GM23248 (cell line): ENCODE measurements at regions not wholly inside any gene's neighbourhood (a gene's known extent, or its start where the extent isn't known, plus 50 kb on each side); places are given as distances from the start of the nearest gene placed in this dataset.

Source experiments
- DNase-seq: peaks from one replicate; pipeline ENCODE4 v3.0.0-alpha.2; 2015
- H2AFZ ChIP-seq: fragments of 200-600 bp; sonication (generic); 2 replicates; pipeline ENCODE4 v1.6.1; 2016; ENCODE audit warnings: antibody characterized with exemption
- H3F3A ChIP-seq: fragments of 200-600 bp; sonication (generic); 2 replicates; pipeline ENCODE4 v1.6.1; 2016; ENCODE audit warnings: mild to moderate bottlenecking, antibody characterized with exemption, mixed run types; ENCODE audit not compliant: insufficient read depth
- H3K27ac ChIP-seq: fragments of 200-600 bp; sonication (generic); 2 replicates; pipeline ENCODE4 v1.5.1; 2016; ENCODE audit warnings: mild to moderate bottlenecking
- H3K27me3 ChIP-seq: fragments of 200-600 bp; sonication (generic); replicated peaks from 2 replicates; pipeline ENCODE4 v1.6.1; 2016; ENCODE audit warnings: mild to moderate bottlenecking; ENCODE audit not compliant: insufficient read depth
- H3K36me3 ChIP-seq: fragments of 200-600 bp; sonication (generic); 2 replicates; pipeline ENCODE4 v1.6.1; 2016; ENCODE audit warnings: low read depth, mild to moderate bottlenecking
- H3K4me1 ChIP-seq: fragments of 200-600 bp; sonication (generic); 2 replicates; pipeline ENCODE4 v1.6.1; 2016; ENCODE audit warnings: mild to moderate bottlenecking; ENCODE audit not compliant: insufficient read depth
- H3K4me2 ChIP-seq: fragments of 200-600 bp; sonication (generic); one replicate; pipeline ENCODE4 v1.6.1; 2016; ENCODE audit warnings: mild to moderate bottlenecking; ENCODE audit not compliant: unreplicated experiment
- H3K4me3 ChIP-seq: fragments of 200-600 bp; sonication (generic); 2 replicates; pipeline ENCODE4 v1.5.1; 2016; ENCODE audit warnings: mild to moderate bottlenecking
- H3K79me2 ChIP-seq: fragments of 200-600 bp; sonication (generic); 2 replicates; pipeline ENCODE4 v1.6.1; 2016; ENCODE audit warnings: mild to moderate bottlenecking; ENCODE audit not compliant: insufficient read depth
- H3K9ac ChIP-seq: fragments of 200-600 bp; sonication (generic); 2 replicates; pipeline ENCODE4 v1.6.1; 2016; ENCODE audit warnings: mild to moderate bottlenecking
- H3K9me2 ChIP-seq: fragments of 200-600 bp; sonication (generic); 2 replicates; pipeline ENCODE4 v1.6.1; 2016; ENCODE audit warnings: mixed run types, mild to moderate bottlenecking, moderate library complexity; ENCODE audit not compliant: insufficient read depth
- H3K9me3 ChIP-seq: fragments of 200-600 bp; sonication (generic); one replicate; pipeline ENCODE4 v1.6.1; 2017; ENCODE audit warnings: low read depth
- H4K20me1 ChIP-seq: fragments of 200-600 bp; sonication (generic); 2 replicates; pipeline ENCODE4 v1.6.0; 2016; ENCODE audit not compliant: insufficient read depth
- EZH2 ChIP-seq: fragments of 200-600 bp; sonication (generic); IDR thresholded peaks from 2 replicates; pipeline ENCODE4 v1.6.1; 2018; ENCODE audit warnings: antibody characterized with exemption, mild to moderate bottlenecking; ENCODE audit not compliant: insufficient read depth, poor library complexity, severe bottlenecking
- EZH2phosphoT487 ChIP-seq: fragments of 200-600 bp; sonication (generic); IDR thresholded peaks from 2 replicates; pipeline ENCODE4 v1.6.1; 2018; ENCODE audit warnings: antibody characterized with exemption, moderate library complexity, mild to moderate bottlenecking, low read depth; ENCODE audit not compliant: insufficient read depth
- WGBS, 2 experiments: methylation state at CpG; one replicate each; pipeline ENCODE4 v1.1.6; 2015 to 2017; ENCODE audit warnings: low lambda C conversion rate in 2 of 2, low coverage in 1 of 2; ENCODE audit errors: missing lambda C conversion rate in 2 of 2; 5-methylcytosine and 5-hydroxymethylcytosine counted together
- in situ Hi-C: fragments of 300-500 bp; cut with MboI; formaldehyde crosslinking; loops from 2 replicates; pipeline ENCODE4 v1.15.0; 2020

- no peaks in the 10 kb centered on the region for H3F3A ChIP-seq
- H4K20me1 ChIP-seq, result no peaks in the 10 kb centered on the region
- no peaks in the 10 kb centered on the region for H3K9me3 ChIP-seq
- H3K27me3 ChIP-seq, result no peaks in the 10 kb centered on the region
- no peak overlapping the region for H3K4me2 ChIP-seq
- H3K9ac ChIP-seq, result no peak overlapping the region
- no peaks in the 10 kb centered on the region for H3K79me2 ChIP-seq
- H3K27ac ChIP-seq, result no peak overlapping the region
- TF ChIP-seq EZH2phosphoT487 (no peak), EZH2 (no peak)
- no peak overlapping the region for H3K4me3 ChIP-seq
- no peak for DNase-seq
- no peaks in the 10 kb centered on the region for H3K9me2 ChIP-seq
- in situ Hi-C loops, result no loop called here
- no peaks in the 10 kb centered on the region for H3K4me1 ChIP-seq
- 46 to 52% methylated on average over 3 of the region's 3 CpGs for WGBS, 2 experiments
- H3K36me3 ChIP-seq, result no peaks in the 10 kb centered on the region
- H2AFZ ChIP-seq, result no peak overlapping the region
Observed at GRCh38 chr17:12537436-12537835, 128.3 kb upstream of the MYOCD start.

- no peaks in the 10 kb centered on the region for H3K9me2 ChIP-seq
- H3K27ac ChIP-seq, result no peak overlapping the region
- no peak overlapping the region for H2AFZ ChIP-seq
- H3K36me3 ChIP-seq, result no peaks in the 10 kb centered on the region
- no peaks in the 10 kb centered on the region for H3K9me3 ChIP-seq
- no peaks in the 10 kb centered on the region for H3K4me1 ChIP-seq
- H3K4me3 ChIP-seq, result no peak overlapping the region
- H3K4me2 ChIP-seq, result no peak overlapping the region
- no peak overlapping the region for H3K9ac ChIP-seq
- DNase-seq, result no peak
- H3K27me3 ChIP-seq, result no peaks in the 10 kb centered on the region
- no peaks in the 10 kb centered on the region for H3F3A ChIP-seq
- no peaks in the 10 kb centered on the region for H4K20me1 ChIP-seq
- TF ChIP-seq EZH2, result no peak
- no peak for TF ChIP-seq EZH2phosphoT487
- whole genome bisulfite sequencing, 2 experiments, result 42 to 49% methylated on average over 2 of the region's 2 CpGs
- no peaks in the 10 kb centered on the region for H3K79me2 ChIP-seq
- in situ Hi-C loops, result no loop called here
Observed at GRCh38 chr17:12538003-12538402, 127.7 kb upstream of the MYOCD start.

GRCh38 chr17:12545877-12546513 lies 119.7 kb upstream of the MYOCD start:
- Histone ChIP-seq H3K4me2 (no peak overlapping the region), H3K9ac (no peak overlapping the region), H3K27ac (no peak overlapping the region), H2AFZ (no peak overlapping the region), H3K4me1 (no peaks in the 10 kb centered on the region), H3K36me3 (no peaks in the 10 kb centered on the region), H3F3A (no peaks in the 10 kb centered on the region), H3K9me2 (no peaks in the 10 kb centered on the region), H3K79me2 (no peaks in the 10 kb centered on the region), H3K27me3 (no peaks in the 10 kb centered on the region), H3K4me3 (no peak overlapping the region), H4K20me1 (no peaks in the 10 kb centered on the region), H3K9me3 (no peaks in the 10 kb centered on the region)
- peak; percentile 72 for DNase-seq
- in situ Hi-C loops, result no loop called here
- 17 to 19% methylated on average over 9 of the region's 9 CpGs for WGBS, 2 experiments
- no peak for TF ChIP-seq EZH2
- no peak for TF ChIP-seq EZH2phosphoT487

GRCh38 chr17:12546983-12547382 lies 118.7 kb upstream of the MYOCD start:
- no peaks in the 10 kb centered on the region for H4K20me1 ChIP-seq
- no peaks in the 10 kb centered on the region for H3K4me1 ChIP-seq
- no peak overlapping the region for H2AFZ ChIP-seq
- no peaks in the 10 kb centered on the region for H3K9me3 ChIP-seq
- no peaks in the 10 kb centered on the region for H3F3A ChIP-seq
- H3K27me3 ChIP-seq, result no peaks in the 10 kb centered on the region
- in situ Hi-C loops, result no loop called here
- no peak for TF ChIP-seq EZH2
- no peak overlapping the region for H3K9ac ChIP-seq
- H3K4me2 ChIP-seq, result no peak overlapping the region
- no peaks in the 10 kb centered on the region for H3K79me2 ChIP-seq
- H3K9me2 ChIP-seq, result no peaks in the 10 kb centered on the region
- no peak overlapping the region for H3K27ac ChIP-seq
- WGBS, 2 experiments, result 37 to 51% methylated on average over 2 of the region's 2 CpGs
- no peak for DNase-seq
- no peaks in the 10 kb centered on the region for H3K36me3 ChIP-seq
- H3K4me3 ChIP-seq, result no peak overlapping the region

- Histone ChIP-seq H3K36me3 (no peaks in the 10 kb centered on the region), H3K79me2 (no peaks in the 10 kb centered on the region), H3K4me1 (no peaks in the 10 kb centered on the region), H3K27me3 (no peaks in the 10 kb centered on the region), H3F3A (no peaks in the 10 kb centered on the region), H3K4me3 (no peak overlapping the region), H3K9ac (no peak overlapping the region), H3K9me3 (no peaks in the 10 kb centered on the region), H3K27ac (no peak overlapping the region), H3K4me2 (no peak overlapping the region), H4K20me1 (no peaks in the 10 kb centered on the region), H3K9me2 (no peaks in the 10 kb centered on the region), H2AFZ (no peak overlapping the region)
- WGBS, 2 experiments, result 21 to 23% methylated on average over 5 of the region's 5 CpGs
- no peak for TF ChIP-seq EZH2phosphoT487
- no peak for TF ChIP-seq EZH2
- DNase-seq, result no peak
- in situ Hi-C loops, result no loop called here
Observed at GRCh38 chr17:12547831-12548230, 117.9 kb upstream of the MYOCD start.
